HG02642 (cell line): ENCODE measurements at regions not wholly inside any gene's neighbourhood (a gene's known extent, or its start where the extent isn't known, plus 50 kb on each side); places are given as distances from the start of the nearest gene placed in this dataset.
"Not testable (repeated sequence)": the region's sequence is repeated elsewhere in the genome, so short reads cannot be mapped to it uniquely, and the experiment has no call there.

Source experiments
- ATAC-seq: cut with Tn5 transposase; IDR thresholded peaks from one replicate; pipeline ENCODE4 v1.9.1; 2021; ENCODE audit warnings: mild to moderate bottlenecking; ENCODE audit not compliant: unreplicated experiment, poor library complexity

- no peak for ATAC-seq
Observed at GRCh38 chr7:138359870-138360559, 100.0 kb upstream of the TRIM24 start.

- ATAC-seq, result no peak
Observed at GRCh38 chr7:138363721-138364120, 96.3 kb upstream of the TRIM24 start.

GRCh38 chr7:138366137-138366536, 93.9 kb upstream of the TRIM24 start:
- not testable (repeated sequence) for ATAC-seq

- ATAC-seq, result not testable (repeated sequence)
Observed at GRCh38 chr7:138366676-138367075, 93.4 kb upstream of the TRIM24 start.

- no peak for ATAC-seq
Observed at GRCh38 chr7:138369797-138370196, 90.3 kb upstream of the TRIM24 start.

GRCh38 chr7:138370956-138371355, 89.1 kb upstream of the TRIM24 start:
- no peak for ATAC-seq

GRCh38 chr7:138374119-138374693, 85.9 kb upstream of the TRIM24 start:
- no peak for ATAC-seq

GRCh38 chr7:138377306-138377705, 82.8 kb upstream of the TRIM24 start:
- ATAC-seq, result no peak

GRCh38 chr7:138378741-138379559, 81.1 kb upstream of the TRIM24 start:
- no peak for ATAC-seq

GRCh38 chr7:138382862-138383565, 77.0 kb upstream of the TRIM24 start:
- no peak for ATAC-seq

- ATAC-seq, result no peak
Observed at GRCh38 chr7:138386821-138387220, 73.2 kb upstream of the TRIM24 start.

GRCh38 chr7:138387755-138388475, 72.1 kb upstream of the TRIM24 start:
- no peak for ATAC-seq

GRCh38 chr7:138388673-138389491, 71.2 kb upstream of the TRIM24 start:
- no peak for ATAC-seq

- ATAC-seq, result no peak
Observed at GRCh38 chr7:138395763-138396162, 64.3 kb upstream of the TRIM24 start.

GRCh38 chr7:138396251-138397070, 63.6 kb upstream of the TRIM24 start:
- ATAC-seq, result peak; percentile 93

- ATAC-seq, result not testable (repeated sequence)
Observed at GRCh38 chr7:138397071-138397433, 63.0 kb upstream of the TRIM24 start.

GRCh38 chr7:138398857-138399256, 61.2 kb upstream of the TRIM24 start:
- ATAC-seq, result no peak

- no peak for ATAC-seq
Observed at GRCh38 chr7:138400400-138400886, 59.6 kb upstream of the TRIM24 start.
